Naive thymus-derived CD4-positive, alpha-beta T cell (primary cell): ENCODE measurements at regions not wholly inside any gene's neighbourhood (a gene's known extent, or its start where the extent isn't known, plus 50 kb on each side); places are given as distances from the start of the nearest gene placed in this dataset.

Experiments used
- ATAC-seq: fragments of 150-1000 bp; cut with Tn5 transposase; 2 replicates; pipeline ENCODE4 v1.10.0; 2021; ENCODE audit warnings: mild to moderate bottlenecking, moderate library complexity
- CTCF ChIA-PET: fragments of 350-600 bp; sonication (Branson Sonifier 250); formaldehyde crosslinking; loops from one replicate; lab custom pipeline; 2021; ENCODE audit warnings: antibody characterized with exemption; lab: Charles Lee
- POLR2A ChIA-PET: fragments of 350-600 bp; sonication (Branson Sonifier 250); formaldehyde crosslinking; loops from one replicate; lab custom pipeline; 2021; ENCODE audit warnings: antibody characterized with exemption, inconsistent platforms; lab: Charles Lee
- DNase-seq, 9 donors: peaks; one replicate each; pipeline versions ENCODE4 v3.0.0 to v3.0.0-alpha.2; 2020 to 2022; ENCODE audit warnings: mixed read lengths in 1 of 9
- H3K27ac ChIP-seq: one replicate; pipeline ENCODE4 v1.7.0; 2013; ENCODE audit warnings: mild to moderate bottlenecking, low read depth, low read length, moderate library complexity
- H3K27me3 ChIP-seq, 2 donors: one replicate each; pipeline ENCODE4 v1.7.0; 2013; ENCODE audit warnings: low read length in 2 of 2, mild to moderate bottlenecking in 2 of 2, moderate library complexity in 2 of 2; ENCODE audit not compliant: control insufficient read depth in 2 of 2, insufficient read depth in 2 of 2
- H3K36me3 ChIP-seq, 3 experiments: 1 replicate in 2 of 3; 2 replicates in 1 of 3; pipeline ENCODE4 v1.7.0; 2013; ENCODE audit warnings: low read length in 3 of 3, mild to moderate bottlenecking in 3 of 3, moderate library complexity in 1 of 3; ENCODE audit not compliant: insufficient read depth in 3 of 3, control insufficient read depth in 2 of 3
- H3K4me1 ChIP-seq, 2 donors: one replicate each; pipeline ENCODE4 v1.7.0; 2013; ENCODE audit warnings: low read length in 2 of 2, mild to moderate bottlenecking in 2 of 2, moderate library complexity in 1 of 2; ENCODE audit not compliant: control insufficient read depth in 2 of 2, insufficient read depth in 2 of 2
- H3K4me3 ChIP-seq: 2 replicates; pipeline ENCODE4 v1.7.0; 2013; ENCODE audit warnings: mild to moderate bottlenecking, low read length
- H3K9me3 ChIP-seq, 3 experiments: 1 replicate in 2 of 3; 2 replicates in 1 of 3; pipeline ENCODE4 v1.7.0; 2013; ENCODE audit warnings: low read length in 3 of 3; ENCODE audit not compliant: control insufficient read depth in 2 of 3
- H3K27ac Mint-ChIP-seq, 9 donors: one replicate each; pipeline ENCODE4 v1.8.0; 2020 to 2022; ENCODE audit warnings: mixed read lengths in 9 of 9, mild to moderate bottlenecking in 8 of 9, moderate library complexity in 5 of 9, inconsistent platforms in 2 of 9
- H3K27me3 Mint-ChIP-seq, 5 donors: one replicate each; pipeline ENCODE4 v1.8.0; 2021 to 2022; ENCODE audit warnings: mixed read lengths in 5 of 5, mild to moderate bottlenecking in 1 of 5
- H3K36me3 Mint-ChIP-seq, 5 donors: one replicate each; pipeline ENCODE4 v1.8.0; 2020 to 2022; ENCODE audit warnings: mixed read lengths in 5 of 5, mild to moderate bottlenecking in 3 of 5, inconsistent platforms in 1 of 5
- H3K4me1 Mint-ChIP-seq, 7 donors: one replicate each; pipeline ENCODE4 v1.8.0; 2020 to 2022; ENCODE audit warnings: mixed read lengths in 7 of 7, mild to moderate bottlenecking in 3 of 7, inconsistent platforms in 1 of 7
- H3K4me3 Mint-ChIP-seq, 10 donors: one replicate each; pipeline ENCODE4 v1.8.0; 2020 to 2022; ENCODE audit warnings: mild to moderate bottlenecking in 10 of 10, mixed read lengths in 10 of 10, moderate library complexity in 6 of 10, inconsistent platforms in 2 of 10
- H3K9me3 Mint-ChIP-seq, 11 donors: one replicate each; pipeline ENCODE4 v1.8.0; 2020 to 2022; ENCODE audit warnings: mixed read lengths in 11 of 11, mild to moderate bottlenecking in 4 of 11, inconsistent platforms in 1 of 11, moderate library complexity in 1 of 11
- intact Hi-C, 2 donors: fragments of 100-400 bp; cut with micrococcal nuclease; formaldehyde crosslinking; loops; one replicate each; pipeline ENCODE4 v1.15.1; 2023

DNA sequence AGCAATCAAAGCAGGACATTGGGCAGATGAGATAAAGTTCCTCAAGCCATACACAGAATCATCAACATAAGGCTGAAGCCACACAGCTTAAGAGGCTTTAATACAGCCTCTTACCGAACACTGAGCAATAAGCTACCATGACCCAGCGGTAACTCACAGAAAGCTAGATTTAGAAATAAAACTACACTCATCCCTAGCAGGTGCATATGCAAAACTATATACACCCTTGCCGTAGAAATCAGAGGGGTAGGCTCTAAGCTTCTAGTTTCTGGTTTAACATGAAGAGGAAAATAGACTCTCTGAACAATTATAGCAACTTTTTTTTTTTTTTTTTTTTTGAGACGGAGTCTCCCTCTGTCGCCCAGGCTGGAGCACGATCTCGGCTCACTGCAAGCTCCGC lies 428.8 kb upstream of the FIGN start:
- H3K27ac ChIP-seq: no peak overlapping the region
- ChIA-PET POLR2A (no interaction called here), CTCF (interaction anchor here (0.7 kb wide), 1 partner anchor 157 kb away, joined by 4 read pairs; no protein-coding TSS in a partner anchor)
- Mint-ChIP-seq H3K4me3 (no peak overlapping the region), H3K4me1 (no peaks in the 10 kb centered on the region), H3K36me3 (no peaks in the 10 kb centered on the region), H3K27me3 (no peaks in the 10 kb centered on the region), H3K27ac (no peak overlapping the region), H3K9me3 (peaks cover 0 to 45% (median 4%) of the 10 kb centered on the region in 11 donors)
- no peaks in the 10 kb centered on the region for H3K4me1 ChIP-seq
- no peak overlapping the region for H3K4me3 ChIP-seq
- no peak for DNase-seq
- H3K36me3 ChIP-seq: no peaks in the 10 kb centered on the region
- no peaks in the 10 kb centered on the region for H3K27me3 ChIP-seq
- no peak for ATAC-seq
- intact Hi-C loops: no loop called here
- H3K9me3 ChIP-seq: no peaks in the 10 kb centered on the region

DNA sequence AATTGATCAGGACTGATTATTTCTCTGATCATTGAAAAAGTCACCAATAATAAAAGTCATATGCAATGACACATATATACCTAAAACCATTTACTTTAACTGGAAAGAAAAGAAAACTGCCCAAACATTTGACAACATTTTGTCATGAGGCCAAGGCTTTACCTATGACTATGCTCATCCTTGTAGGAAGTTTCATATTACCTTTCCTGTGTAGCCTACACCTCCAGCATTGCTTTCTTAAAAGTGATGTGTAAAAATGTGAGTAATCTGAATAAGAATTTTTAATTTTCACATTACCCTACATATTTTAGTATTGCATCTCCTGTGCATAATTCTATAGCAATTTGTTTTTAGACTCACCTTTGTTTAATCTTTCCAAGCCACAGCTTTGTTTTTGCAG lies 419.8 kb upstream of the FIGN start:
- Mint-ChIP-seq H3K4me1 (no peaks in the 10 kb centered on the region), H3K27ac (no peak overlapping the region), H3K4me3 (no peak overlapping the region), H3K27me3 (no peaks in the 10 kb centered on the region), H3K9me3 (peaks cover 0 to 22% (median 2%) of the 10 kb centered on the region in 11 donors), H3K36me3 (no peaks in the 10 kb centered on the region)
- ChIA-PET POLR2A (no interaction called here), CTCF (no interaction called here)
- H3K9me3 ChIP-seq: no peaks in the 10 kb centered on the region
- DNase-seq (no peak), ATAC-seq (no peak)
- H3K27ac ChIP-seq: no peak overlapping the region
- intact Hi-C loops: no loop called here
- no peaks in the 10 kb centered on the region for H3K36me3 ChIP-seq
- H3K4me3 ChIP-seq: no peak overlapping the region
- H3K4me1 ChIP-seq: no peaks in the 10 kb centered on the region
- H3K27me3 ChIP-seq: no peaks in the 10 kb centered on the region

GRCh38 chr2:164151522-164151921 lies 415.7 kb upstream of the FIGN start:
- Mint-ChIP-seq H3K4me1 (no peaks in the 10 kb centered on the region), H3K9me3 (peaks cover 0 to 12% (median 0%) of the 10 kb centered on the region in 11 donors), H3K27me3 (no peaks in the 10 kb centered on the region), H3K27ac (no peak overlapping the region), H3K4me3 (no peak overlapping the region), H3K36me3 (no peaks in the 10 kb centered on the region)
- CTCF ChIA-PET: no interaction called here
- H3K4me3 ChIP-seq: no peak overlapping the region
- no peak overlapping the region for H3K27ac ChIP-seq
- H3K9me3 ChIP-seq: no peaks in the 10 kb centered on the region
- DNase-seq (no peak), ATAC-seq (no peak)
- no peaks in the 10 kb centered on the region for H3K27me3 ChIP-seq
- POLR2A ChIA-PET: no interaction called here
- no peaks in the 10 kb centered on the region for H3K4me1 ChIP-seq
- no peaks in the 10 kb centered on the region for H3K36me3 ChIP-seq
- intact Hi-C loops: no loop called here

DNA sequence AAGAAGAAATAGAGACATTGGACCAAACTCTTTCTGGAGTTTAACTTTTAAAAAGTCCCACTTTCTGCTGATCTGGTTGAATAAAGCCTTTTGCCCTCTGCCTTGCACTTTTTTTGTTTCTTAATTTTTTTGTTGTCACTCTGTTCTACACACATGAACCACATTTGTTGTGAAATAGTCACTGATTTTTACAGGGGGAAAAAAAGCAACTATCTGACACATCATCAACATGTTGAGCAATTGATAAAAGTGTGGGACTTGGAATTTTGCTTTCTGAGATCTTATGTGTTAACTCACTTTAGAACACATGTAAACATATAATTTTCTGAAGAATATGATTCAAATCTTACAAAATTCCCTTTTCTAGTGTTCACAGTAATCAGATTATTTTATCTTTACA lies 414.8 kb upstream of the FIGN start:
- Histone ChIP-seq H3K4me1 (no peaks in the 10 kb centered on the region), H3K36me3 (no peaks in the 10 kb centered on the region), H3K27me3 (no peaks in the 10 kb centered on the region), H3K27ac (no peak overlapping the region), H3K4me3 (no peak overlapping the region), H3K9me3 (no peaks in the 10 kb centered on the region)
- CTCF ChIA-PET: no interaction called here
- ATAC-seq (no peak), DNase-seq (no peak)
- POLR2A ChIA-PET: no interaction called here
- intact Hi-C loops: no loop called here
- Mint-ChIP-seq H3K9me3 (peaks cover 0 to 12% (median 0%) of the 10 kb centered on the region in 11 donors), H3K27me3 (no peaks in the 10 kb centered on the region), H3K27ac (no peak overlapping the region), H3K4me1 (no peaks in the 10 kb centered on the region), H3K4me3 (no peak overlapping the region), H3K36me3 (no peaks in the 10 kb centered on the region)

- no peak overlapping the region for H3K4me3 ChIP-seq
- Mint-ChIP-seq H3K27me3 (no peaks in the 10 kb centered on the region), H3K9me3 (peaks cover 0 to 8% (median 0%) of the 10 kb centered on the region in 11 donors), H3K4me1 (no peaks in the 10 kb centered on the region), H3K4me3 (no peak overlapping the region), H3K27ac (no peak overlapping the region), H3K36me3 (no peaks in the 10 kb centered on the region)
- ATAC-seq (no peak), DNase-seq (no peak)
- intact Hi-C loops: no loop called here
- no peaks in the 10 kb centered on the region for H3K27me3 ChIP-seq
- no peaks in the 10 kb centered on the region for H3K9me3 ChIP-seq
- H3K36me3 ChIP-seq: no peaks in the 10 kb centered on the region
- no peaks in the 10 kb centered on the region for H3K4me1 ChIP-seq
- CTCF ChIA-PET: no interaction called here
- POLR2A ChIA-PET: no interaction called here
- H3K27ac ChIP-seq: no peak overlapping the region
Observed at GRCh38 chr2:164146441-164146840, 410.6 kb upstream of the FIGN start.

- Histone ChIP-seq H3K36me3 (no peaks in the 10 kb centered on the region), H3K27ac (no peak overlapping the region), H3K9me3 (no peaks in the 10 kb centered on the region), H3K4me3 (no peak overlapping the region), H3K27me3 (no peaks in the 10 kb centered on the region), H3K4me1 (no peaks in the 10 kb centered on the region)
- Mint-ChIP-seq H3K36me3 (no peaks in the 10 kb centered on the region), H3K4me3 (no peak overlapping the region), H3K27ac (no peak overlapping the region), H3K4me1 (no peaks in the 10 kb centered on the region), H3K9me3 (peaks cover 0 to 8% (median 1%) of the 10 kb centered on the region in 11 donors), H3K27me3 (no peaks in the 10 kb centered on the region)
- ChIA-PET CTCF (interaction anchor here (0.6 kb wide), 1 partner anchor 668 kb away, joined by 3 read pairs; no protein-coding TSS in a partner anchor), POLR2A (no interaction called here)
- intact Hi-C loops: no loop called here
- ATAC-seq: no peak
- no peak for DNase-seq
Observed at GRCh38 chr2:164145093-164145987, 409.5 kb upstream of the FIGN start.
